ENCODE measurements at regions not wholly inside any gene's neighbourhood (a gene's known extent, or its start where the extent isn't known, plus 50 kb on each side); places are given as distances from the start of the nearest gene placed in this dataset.

GRCh38 chr10:110398419-110399105, 93.8 kb upstream of the SMNDC1 start:
- TF ChIP-seq, protein P1, sequence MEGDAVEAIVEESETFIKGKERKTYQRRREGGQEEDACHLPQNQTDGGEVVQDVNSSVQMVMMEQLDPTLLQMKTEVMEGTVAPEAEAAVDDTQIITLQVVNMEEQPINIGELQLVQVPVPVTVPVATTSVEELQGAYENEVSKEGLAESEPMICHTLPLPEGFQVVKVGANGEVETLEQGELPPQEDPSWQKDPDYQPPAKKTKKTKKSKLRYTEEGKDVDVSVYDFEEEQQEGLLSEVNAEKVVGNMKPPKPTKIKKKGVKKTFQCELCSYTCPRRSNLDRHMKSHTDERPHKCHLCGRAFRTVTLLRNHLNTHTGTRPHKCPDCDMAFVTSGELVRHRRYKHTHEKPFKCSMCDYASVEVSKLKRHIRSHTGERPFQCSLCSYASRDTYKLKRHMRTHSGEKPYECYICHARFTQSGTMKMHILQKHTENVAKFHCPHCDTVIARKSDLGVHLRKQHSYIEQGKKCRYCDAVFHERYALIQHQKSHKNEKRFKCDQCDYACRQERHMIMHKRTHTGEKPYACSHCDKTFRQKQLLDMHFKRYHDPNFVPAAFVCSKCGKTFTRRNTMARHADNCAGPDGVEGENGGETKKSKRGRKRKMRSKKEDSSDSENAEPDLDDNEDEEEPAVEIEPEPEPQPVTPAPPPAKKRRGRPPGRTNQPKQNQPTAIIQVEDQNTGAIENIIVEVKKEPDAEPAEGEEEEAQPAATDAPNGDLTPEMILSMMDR (IDR thresholded peaks at IDR 0.05), result no peak
- Histone ChIP-seq H3K9me3 (no peaks in the 10 kb centered on the region), H3K27ac (peak overlapping the region; percentile 58), H3K4me1 (peaks cover 14% of the 10 kb centered on the region), H3K36me3 (no peaks in the 10 kb centered on the region), H3K27me3 (no peaks in the 10 kb centered on the region), H3K4me3 (no peak overlapping the region), H3K9ac (ENCODE audit: low read depth in 2 of 2, low read length in 2 of 2) (peak overlapping the region in 1 of 2 donors; percentile 48)
- peak; percentile 90 for DNase-seq
- intact Hi-C loops (cut with DNase I), result no loop called here

DNA sequence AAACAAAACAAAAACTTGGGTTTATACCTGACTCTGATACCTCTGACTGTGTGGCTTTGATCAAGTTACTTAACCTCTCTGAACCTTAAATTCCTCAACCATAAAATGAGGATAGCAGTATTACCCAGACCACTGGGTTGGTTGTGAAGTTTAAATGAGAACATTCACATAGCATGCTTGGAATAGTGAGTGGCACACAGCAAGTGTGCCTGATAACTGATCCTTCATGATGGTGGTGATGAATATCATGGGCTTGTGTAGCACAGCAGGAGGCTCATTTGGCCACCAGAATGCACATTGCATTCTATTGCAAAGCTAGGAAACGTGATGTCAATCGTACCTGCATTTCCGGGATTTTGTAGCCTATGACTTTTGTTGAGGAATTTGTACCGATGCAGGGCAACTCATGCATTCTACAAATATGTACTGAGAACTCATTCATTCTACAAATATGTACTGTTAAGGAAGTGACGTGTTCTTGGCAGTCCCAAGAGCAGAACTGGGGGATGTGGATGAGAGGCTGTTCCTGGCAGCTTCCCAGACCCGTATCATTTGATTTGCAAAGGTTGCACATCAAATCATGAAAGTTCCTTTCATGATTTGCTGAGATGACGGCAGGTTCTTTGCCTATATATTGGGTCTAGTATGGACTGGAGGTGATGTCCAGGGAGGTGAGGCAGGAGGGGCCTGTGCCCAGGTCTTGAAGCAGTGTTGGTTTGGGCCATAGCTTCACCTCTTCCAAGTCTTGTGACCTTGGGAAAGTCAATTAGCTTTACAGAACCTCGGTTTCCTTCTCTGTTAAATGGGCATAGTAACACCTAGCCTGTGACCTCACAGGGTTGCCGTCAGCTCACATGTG, 94.6 kb upstream of the SMNDC1 start:
- DNase-seq, result no peak
- Histone ChIP-seq H3K9me3 (no peaks in the 10 kb centered on the region), H3K4me3 (no peak overlapping the region), H3K9ac (ENCODE audit: low read depth in 2 of 2, low read length in 2 of 2) (peak overlapping the region in 1 of 2 donors; percentile 48), H3K27me3 (no peaks in the 10 kb centered on the region), H3K36me3 (no peaks in the 10 kb centered on the region), H3K27ac (peak overlapping the region; percentile 25), H3K4me1 (peaks cover 14% of the 10 kb centered on the region)
- intact Hi-C loops (cut with DNase I), result no loop called here
- TF ChIP-seq, protein P1 (IDR thresholded peaks at IDR 0.05), result no peak

- no peak for DNase-seq
- Histone ChIP-seq H3K4me3 (no peak overlapping the region), H3K9ac (ENCODE audit: low read depth in 2 of 2, low read length in 2 of 2) (no peak overlapping the region), H3K4me1 (peaks cover 14% of the 10 kb centered on the region), H3K9me3 (no peaks in the 10 kb centered on the region), H3K36me3 (no peaks in the 10 kb centered on the region), H3K27ac (no peak overlapping the region), H3K27me3 (no peaks in the 10 kb centered on the region)
- intact Hi-C loops (cut with DNase I), result no loop called here
- TF ChIP-seq, protein P1 (IDR thresholded peaks at IDR 0.05), result no peak
Measured at GRCh38 chr10:110399965-110400933, 95.5 kb upstream of the SMNDC1 start.

DNA sequence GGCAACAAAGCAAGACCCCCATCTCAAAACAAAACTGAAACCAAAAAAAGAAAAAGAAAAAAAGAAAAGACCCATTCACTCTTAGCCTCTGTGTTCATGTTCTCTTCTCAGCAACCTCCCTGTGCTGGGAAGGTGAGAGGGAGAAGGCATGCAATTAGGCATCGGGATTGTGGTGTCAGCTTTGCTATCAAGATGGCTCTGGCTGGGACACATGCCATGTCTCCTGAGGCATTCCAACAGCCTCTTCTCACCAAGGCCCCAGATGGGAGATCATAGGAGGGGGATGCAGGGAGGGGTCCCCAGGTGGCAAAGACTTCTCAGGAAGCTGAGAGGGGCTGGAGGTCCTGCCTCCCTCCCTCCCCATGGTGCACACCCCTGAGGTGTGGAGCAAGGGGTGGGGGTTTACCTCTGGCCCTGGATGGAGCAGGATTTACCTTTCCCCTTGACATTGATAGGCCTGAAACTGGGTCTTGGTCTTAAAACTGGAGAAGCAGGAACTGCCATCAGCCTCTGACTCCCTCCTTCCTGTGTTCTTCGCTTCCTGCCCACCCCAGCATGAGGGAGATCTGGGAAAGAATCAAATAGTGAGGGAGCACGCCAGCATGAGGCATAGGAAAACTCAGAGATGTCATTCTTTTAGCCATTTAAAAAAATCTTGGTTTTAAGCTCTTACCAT, 96.2 kb upstream of the DUSP5 start:
- intact Hi-C loops (cut with DNase I), result no loop called here
- no peaks in the 10 kb centered on the region for H3K36me3 ChIP-seq
- H3K9me3 ChIP-seq, result no peaks in the 10 kb centered on the region
- DNase-seq, result no peak
- no peak overlapping the region for H3K9ac ChIP-seq (ENCODE audit: low read depth in 2 of 2, low read length in 2 of 2)
- TF ChIP-seq, protein P1 (IDR thresholded peaks at IDR 0.05), result no peak
- no peak overlapping the region for H3K27ac ChIP-seq
- no peaks in the 10 kb centered on the region for H3K27me3 ChIP-seq
- H3K4me3 ChIP-seq, result no peak overlapping the region
- peaks cover 14% of the 10 kb centered on the region for H3K4me1 ChIP-seq

DNA sequence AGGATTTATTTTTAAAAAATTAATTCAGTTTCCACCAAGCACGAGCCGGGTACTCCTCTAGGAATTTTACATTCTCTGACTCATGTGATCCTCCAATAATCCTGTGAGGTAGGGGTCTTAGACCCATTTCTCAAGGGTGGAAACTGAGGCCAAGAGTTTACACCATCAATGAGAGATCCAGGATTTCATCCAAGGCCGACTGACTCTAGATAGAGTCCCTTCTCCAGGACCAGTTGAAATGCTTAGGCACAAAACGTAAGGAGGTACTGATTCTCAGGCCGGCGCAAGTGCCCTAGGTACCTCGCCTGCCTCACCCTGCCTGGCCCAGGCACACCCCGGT, 95.7 kb upstream of the DUSP5 start:
- Histone ChIP-seq H3K27ac (no peak overlapping the region), H3K9ac (ENCODE audit: low read depth in 2 of 2, low read length in 2 of 2) (no peak overlapping the region), H3K4me1 (peaks cover 14% of the 10 kb centered on the region), H3K4me3 (no peak overlapping the region), H3K36me3 (no peaks in the 10 kb centered on the region), H3K9me3 (no peaks in the 10 kb centered on the region), H3K27me3 (no peaks in the 10 kb centered on the region)
- intact Hi-C loops (cut with DNase I), result no loop called here
- TF ChIP-seq, protein P1 (IDR thresholded peaks at IDR 0.05), result no peak
- DNase-seq, result no peak

Measured in colonic mucosa (tissue), 4 donors.